Neural cell (in vitro differentiated cells): ENCODE measurements at regions not wholly inside any gene's neighbourhood (a gene's known extent, or its start where the extent isn't known, plus 50 kb on each side); places are given as distances from the start of the nearest gene placed in this dataset.
A peak's percentile ranks its signal among the peaks of the same experiment; 100 is the strongest.

Source experiments
- EP300 ChIP-seq: fragments of 450-650 bp; conservative IDR thresholded peaks from 2 replicates; pipeline ENCODE4 v1.6.1; 2014; ENCODE audit warnings: antibody characterized with exemption, mild to moderate bottlenecking, moderate library complexity; ENCODE audit not compliant: poor library complexity, severe bottlenecking
- EZH2 ChIP-seq: fragments of 200-600, 300-800 bp; shearing (Covaris generic), sonication (generic); IDR thresholded peaks from 2 replicates; pipeline ENCODE4 v1.6.1; 2014; ENCODE audit warnings: antibody characterized with exemption, low read length, borderline replicate concordance, mild to moderate bottlenecking; ENCODE audit not compliant: insufficient read depth, poor library complexity, severe bottlenecking
- MXI1 ChIP-seq: fragments of 450-650 bp; conservative IDR thresholded peaks from 2 replicates; pipeline ENCODE4 v1.6.1; 2014; ENCODE audit warnings: antibody characterized with exemption, mild to moderate bottlenecking; ENCODE audit not compliant: poor library complexity, severe bottlenecking
- POLR2AphosphoS5 ChIP-seq: IDR thresholded peaks from 2 replicates; pipeline ENCODE4 v1.6.1; 2012
- RAD21 ChIP-seq: fragments of 450-650 bp; conservative IDR thresholded peaks from 2 replicates; pipeline ENCODE4 v1.6.1; 2014; ENCODE audit warnings: antibody characterized with exemption, mild to moderate bottlenecking, moderate library complexity
- SMC3 ChIP-seq: fragments of 450-650 bp; conservative IDR thresholded peaks from 2 replicates; pipeline ENCODE4 v1.6.1; 2014; ENCODE audit warnings: antibody characterized with exemption, mild to moderate bottlenecking, moderate library complexity; ENCODE audit not compliant: poor library complexity
- TAF1 ChIP-seq: IDR thresholded peaks from 2 replicates; pipeline ENCODE4 v1.6.1; 2012; ENCODE audit warnings: low read depth
- TF ChIP-seq, protein P1 (sequence below): fragments of 450-650 bp; IDR thresholded peaks from 2 replicates; pipeline ENCODE4 v1.5.1; 2014; ENCODE audit warnings: antibody characterized with exemption, mild to moderate bottlenecking, moderate library complexity; ENCODE audit not compliant: poor library complexity, severe bottlenecking
- TF ChIP-seq, protein P2 (sequence below): IDR thresholded peaks from 2 replicates; pipeline ENCODE4 v1.6.1; 2012; ENCODE audit warnings: borderline replicate concordance

DNA sequence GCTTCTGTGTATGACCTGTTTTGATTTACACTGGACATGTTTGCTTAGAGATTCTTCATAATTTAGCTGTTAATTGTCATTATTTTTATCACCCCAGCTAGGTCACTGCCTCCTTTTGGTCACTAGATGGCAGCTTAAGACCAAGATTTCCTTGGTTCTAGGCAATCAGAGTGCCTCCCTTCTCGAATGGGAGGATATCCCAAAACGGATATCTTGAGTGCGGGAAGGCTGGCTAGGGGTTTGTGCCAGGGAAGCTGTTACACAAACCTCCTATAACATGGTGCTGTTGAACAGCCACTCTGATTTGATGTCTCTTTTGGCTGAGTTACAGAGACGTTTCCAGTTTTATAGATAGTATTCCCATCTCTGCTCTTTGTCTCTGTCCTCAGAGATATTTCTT lies 283.5 kb downstream of the S1PR1 start:
- TF ChIP-seq, protein P1, sequence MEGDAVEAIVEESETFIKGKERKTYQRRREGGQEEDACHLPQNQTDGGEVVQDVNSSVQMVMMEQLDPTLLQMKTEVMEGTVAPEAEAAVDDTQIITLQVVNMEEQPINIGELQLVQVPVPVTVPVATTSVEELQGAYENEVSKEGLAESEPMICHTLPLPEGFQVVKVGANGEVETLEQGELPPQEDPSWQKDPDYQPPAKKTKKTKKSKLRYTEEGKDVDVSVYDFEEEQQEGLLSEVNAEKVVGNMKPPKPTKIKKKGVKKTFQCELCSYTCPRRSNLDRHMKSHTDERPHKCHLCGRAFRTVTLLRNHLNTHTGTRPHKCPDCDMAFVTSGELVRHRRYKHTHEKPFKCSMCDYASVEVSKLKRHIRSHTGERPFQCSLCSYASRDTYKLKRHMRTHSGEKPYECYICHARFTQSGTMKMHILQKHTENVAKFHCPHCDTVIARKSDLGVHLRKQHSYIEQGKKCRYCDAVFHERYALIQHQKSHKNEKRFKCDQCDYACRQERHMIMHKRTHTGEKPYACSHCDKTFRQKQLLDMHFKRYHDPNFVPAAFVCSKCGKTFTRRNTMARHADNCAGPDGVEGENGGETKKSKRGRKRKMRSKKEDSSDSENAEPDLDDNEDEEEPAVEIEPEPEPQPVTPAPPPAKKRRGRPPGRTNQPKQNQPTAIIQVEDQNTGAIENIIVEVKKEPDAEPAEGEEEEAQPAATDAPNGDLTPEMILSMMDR = peak; percentile 80
- TF ChIP-seq RAD21 (peak; percentile 82), MXI1 (no peak), EP300 (no peak), POLR2AphosphoS5 (no peak), TAF1 (no peak), EZH2 (no peak), SMC3 (peak; percentile 80)
- TF ChIP-seq, protein P2, sequence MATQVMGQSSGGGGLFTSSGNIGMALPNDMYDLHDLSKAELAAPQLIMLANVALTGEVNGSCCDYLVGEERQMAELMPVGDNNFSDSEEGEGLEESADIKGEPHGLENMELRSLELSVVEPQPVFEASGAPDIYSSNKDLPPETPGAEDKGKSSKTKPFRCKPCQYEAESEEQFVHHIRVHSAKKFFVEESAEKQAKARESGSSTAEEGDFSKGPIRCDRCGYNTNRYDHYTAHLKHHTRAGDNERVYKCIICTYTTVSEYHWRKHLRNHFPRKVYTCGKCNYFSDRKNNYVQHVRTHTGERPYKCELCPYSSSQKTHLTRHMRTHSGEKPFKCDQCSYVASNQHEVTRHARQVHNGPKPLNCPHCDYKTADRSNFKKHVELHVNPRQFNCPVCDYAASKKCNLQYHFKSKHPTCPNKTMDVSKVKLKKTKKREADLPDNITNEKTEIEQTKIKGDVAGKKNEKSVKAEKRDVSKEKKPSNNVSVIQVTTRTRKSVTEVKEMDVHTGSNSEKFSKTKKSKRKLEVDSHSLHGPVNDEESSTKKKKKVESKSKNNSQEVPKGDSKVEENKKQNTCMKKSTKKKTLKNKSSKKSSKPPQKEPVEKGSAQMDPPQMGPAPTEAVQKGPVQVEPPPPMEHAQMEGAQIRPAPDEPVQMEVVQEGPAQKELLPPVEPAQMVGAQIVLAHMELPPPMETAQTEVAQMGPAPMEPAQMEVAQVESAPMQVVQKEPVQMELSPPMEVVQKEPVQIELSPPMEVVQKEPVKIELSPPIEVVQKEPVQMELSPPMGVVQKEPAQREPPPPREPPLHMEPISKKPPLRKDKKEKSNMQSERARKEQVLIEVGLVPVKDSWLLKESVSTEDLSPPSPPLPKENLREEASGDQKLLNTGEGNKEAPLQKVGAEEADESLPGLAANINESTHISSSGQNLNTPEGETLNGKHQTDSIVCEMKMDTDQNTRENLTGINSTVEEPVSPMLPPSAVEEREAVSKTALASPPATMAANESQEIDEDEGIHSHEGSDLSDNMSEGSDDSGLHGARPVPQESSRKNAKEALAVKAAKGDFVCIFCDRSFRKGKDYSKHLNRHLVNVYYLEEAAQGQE = no peak
